ENCODE measurements at regions not wholly inside any gene's neighbourhood (a gene's known extent, or its start where the extent isn't known, plus 50 kb on each side); places are given as distances from the start of the nearest gene placed in this dataset.

- peak; percentile 59 for TF ChIP-seq CTCF (IDR thresholded peaks at IDR 0.05; ENCODE audit: insufficient read depth, low read length, missing control alignments)
- no peak overlapping the region for H3K4me3 ChIP-seq (ENCODE audit: low read depth, low read length)
- CTCF ChIA-PET, result interaction anchor here (0.6 to 8.2 kb wide), 48 partner anchors 11 to 1150 kb away, joined by 3 to 180 read pairs (median 3); no protein-coding TSS in a partner anchor
- DNase-seq (ENCODE audit: low read depth, low spot score), result peak; percentile 49
- POLR2A ChIA-PET, result interaction anchor here (0.5 to 0.6 kb wide), 2 partner anchors 202 to 716 kb away, joined by 3 read pairs; no protein-coding TSS in a partner anchor
Measured at GRCh38 chr14:62126879-62127478, 364.8 kb downstream of the SNAPC1 start.

- POLR2A ChIA-PET, result no interaction called here
- H3K4me3 ChIP-seq (ENCODE audit: low read depth, low read length), result no peak overlapping the region
- CTCF ChIA-PET, result interaction anchor here (8.2 kb wide), 1 partner anchor 239 kb away, joined by 180 read pairs; no protein-coding TSS in a partner anchor
- TF ChIP-seq CTCF (IDR thresholded peaks at IDR 0.05; ENCODE audit: insufficient read depth, low read length, missing control alignments), result no peak
- no peak for DNase-seq (ENCODE audit: low read depth, low spot score)
Measured at GRCh38 chr14:62130441-62130840, 368.2 kb downstream of the SNAPC1 start.

- DNase-seq (ENCODE audit: low read depth, low spot score), result no peak
- CTCF ChIA-PET, result interaction anchor here (0.8 to 2.9 kb wide), 3 partner anchors 209 to 240 kb away, joined by 3 to 15 read pairs (median 3); no protein-coding TSS in a partner anchor
- no peak overlapping the region for H3K4me3 ChIP-seq (ENCODE audit: low read depth, low read length)
- POLR2A ChIA-PET, result no interaction called here
- no peak for TF ChIP-seq CTCF (IDR thresholded peaks at IDR 0.05; ENCODE audit: insufficient read depth, low read length, missing control alignments)
Measured at GRCh38 chr14:62133776-62134550, 371.7 kb downstream of the SNAPC1 start.

GRCh38 chr14:62138593-62138992, 376.4 kb downstream of the SNAPC1 start:
- ChIA-PET CTCF (no interaction called here), POLR2A (no interaction called here)
- H3K4me3 ChIP-seq (ENCODE audit: low read depth, low read length), result no peak overlapping the region
- DNase-seq (ENCODE audit: low read depth, low spot score), result no peak
- no peak for TF ChIP-seq CTCF (IDR thresholded peaks at IDR 0.05; ENCODE audit: insufficient read depth, low read length, missing control alignments)

- DNase-seq (ENCODE audit: low read depth, low spot score), result no peak
- H3K4me3 ChIP-seq (ENCODE audit: low read depth, low read length), result no peak overlapping the region
- CTCF ChIA-PET, result no interaction called here
- POLR2A ChIA-PET, result no interaction called here
- TF ChIP-seq CTCF (IDR thresholded peaks at IDR 0.05; ENCODE audit: insufficient read depth, low read length, missing control alignments), result no peak
Measured at GRCh38 chr14:62141139-62141538, 378.9 kb downstream of the SNAPC1 start.

GRCh38 chr14:62143245-62143644, 381.0 kb downstream of the SNAPC1 start:
- ChIA-PET CTCF (interaction anchor here (0.8 to 1.5 kb wide), 3 partner anchors 15 to 249 kb away, joined by 3 to 4 read pairs (median 4); no protein-coding TSS in a partner anchor), POLR2A (no interaction called here)
- DNase-seq (ENCODE audit: low read depth, low spot score), result peak; percentile 16
- TF ChIP-seq CTCF (IDR thresholded peaks at IDR 0.05; ENCODE audit: insufficient read depth, low read length, missing control alignments), result no peak
- H3K4me3 ChIP-seq (ENCODE audit: low read depth, low read length), result no peak overlapping the region
